GM12878 (cell line): ENCODE measurements at regions not wholly inside any gene's neighbourhood (a gene's known extent, or its start where the extent isn't known, plus 50 kb on each side); places are given as distances from the start of the nearest gene placed in this dataset.

Experiments used
- ATAC-seq: fragments of 200-7000 bp; cut with Tn5 transposase; 3 replicates; pipeline ENCODE4 v1.9.1; 2020; ENCODE audit warnings: mild to moderate bottlenecking, moderate library complexity
- BruUV-seq: library from RNA; stranded (reverse); fragments of 400-500 nt; replicated peaks from 2 replicates; lab custom pipeline; 2021; lab: Mats Ljungman, UMichigan
- CTCF ChIA-PET: fragments of 300-600 bp; sonication (Branson Sonifier 250); formaldehyde crosslinking; extraction: SDS; loops from one replicate; lab custom pipeline; 2021; ENCODE audit warnings: inconsistent platforms; lab: Yijun Ruan, JAX
- POLR2A ChIA-PET: fragments of 350-600 bp; formaldehyde crosslinking; extraction: SDS; loops from one replicate; lab custom pipeline; 2021; ENCODE audit warnings: inconsistent platforms; lab: Charles Lee
- RAD21 ChIA-PET: fragments of 300-600 bp; sonication (Branson Sonifier 250); formaldehyde crosslinking; loops from one replicate; lab custom pipeline; 2023; ENCODE audit warnings: antibody characterized with exemption; ENCODE audit not compliant: unreplicated experiment; lab: Charles Lee
- SMC1A ChIA-PET: fragments of 300-600 bp; sonication (Branson Sonifier 250); formaldehyde crosslinking; loops from one replicate; lab custom pipeline; 2023; ENCODE audit not compliant: unreplicated experiment, uncharacterized antibody; lab: Charles Lee
- DNase-seq: peaks from one replicate; pipeline ENCODE4 v3.0.0-alpha.2; 2011; ENCODE audit warnings: low read depth, low spot score
- FAIRE-seq: peaks from 3 replicates; lab custom pipeline; 2011; peaks lifted over from hg19 to GRCh38; lab: Jason Lieb, UNC
- H2AFZ ChIP-seq: 2 replicates; pipeline ENCODE4 v1.6.0; 2011; ENCODE audit warnings: low read depth, low read length, control low read depth; ENCODE audit not compliant: control insufficient read depth
- H3K27ac ChIP-seq: 2 replicates; pipeline ENCODE4 v1.5.1; 2011; ENCODE audit warnings: control low read depth; ENCODE audit not compliant: control insufficient read depth, insufficient read depth
- H3K27me3 ChIP-seq, 2 experiments: replicated peaks in 1 of 2; 2 replicates each; pipeline versions ENCODE4 v1.6.0 to v1.6.1; 2011; ENCODE audit warnings: low read length in 1 of 2; ENCODE audit not compliant: control insufficient read depth in 2 of 2, insufficient read depth in 2 of 2
- H3K36me3 ChIP-seq, 2 experiments: 2 replicates each; pipeline ENCODE4 v1.5.1; 2011; ENCODE audit warnings: low read length in 1 of 2; ENCODE audit not compliant: control insufficient read depth in 2 of 2, insufficient read depth in 2 of 2
- H3K4me1 ChIP-seq: 2 replicates; pipeline ENCODE4 v1.6.1; 2011; ENCODE audit warnings: mild to moderate bottlenecking, low read length, moderate library complexity, mixed read lengths; ENCODE audit not compliant: control insufficient read depth, insufficient read depth
- H3K4me2 ChIP-seq: 2 replicates; pipeline ENCODE4 v1.6.0; 2011; ENCODE audit warnings: control low read depth; ENCODE audit not compliant: control insufficient read depth, insufficient read depth
- H3K4me3 ChIP-seq: fragments of 200-600 bp; sonication (generic); 2 replicates; pipeline ENCODE4 v1.5.1; 2016
- H3K79me2 ChIP-seq: 2 replicates; pipeline ENCODE4 v1.6.0; 2011; ENCODE audit warnings: low read length; ENCODE audit not compliant: control insufficient read depth, insufficient read depth
- H3K9ac ChIP-seq: 2 replicates; pipeline ENCODE4 v1.8.0; 2011; ENCODE audit warnings: low read length, control low read depth, mixed read lengths; ENCODE audit not compliant: control insufficient read depth, insufficient read depth
- H3K9me3 ChIP-seq: replicated peaks from 3 replicates; pipeline ENCODE4 v1.5.1; 2011; ENCODE audit warnings: mild to moderate bottlenecking, low read length; ENCODE audit not compliant: control insufficient read depth, insufficient read depth
- H4K20me1 ChIP-seq: 2 replicates; pipeline ENCODE4 v1.6.0; 2011; ENCODE audit not compliant: control insufficient read depth, insufficient read depth
- BRCA1 ChIP-seq: IDR thresholded peaks from 2 replicates; pipeline ENCODE4 v1.6.1; 2011; ENCODE audit warnings: low read depth, low read length, improper control_type of control experiment
- CBFB ChIP-seq: IDR thresholded peaks from 2 replicates; pipeline ENCODE4 v1.6.1; 2016; ENCODE audit warnings: antibody characterized with exemption, low read depth
- CBX3 ChIP-seq: fragments of 200-600 bp; sonication (generic); IDR thresholded peaks from 2 replicates; pipeline ENCODE4 v1.6.1; 2016; ENCODE audit warnings: low read depth, borderline replicate concordance
- CBX5 ChIP-seq: sonication (generic); IDR thresholded peaks from 2 replicates; pipeline ENCODE4 v1.6.1; 2016; ENCODE audit warnings: low read depth, moderate library complexity, mild to moderate bottlenecking, inconsistent platforms
- CHD4 ChIP-seq: fragments of 200-600 bp; sonication (generic); IDR thresholded peaks from 2 replicates; pipeline ENCODE4 v1.6.1; 2016; ENCODE audit warnings: mild to moderate bottlenecking
- HDAC6 ChIP-seq: fragments of 200-600 bp; sonication (generic); IDR thresholded peaks from one replicate; pipeline ENCODE4 v1.8.0; 2017; ENCODE audit warnings: antibody characterized with exemption; ENCODE audit not compliant: unreplicated experiment
- JUND ChIP-seq: IDR thresholded peaks from 2 replicates; pipeline ENCODE4 v1.6.1; 2012; ENCODE audit warnings: low read depth, mild to moderate bottlenecking, low read length, improper control_type of control experiment, moderate library complexity
- KDM1A ChIP-seq: fragments of 200-600 bp; sonication (generic); IDR thresholded peaks from 2 replicates; pipeline ENCODE4 v1.6.1; 2016; ENCODE audit warnings: borderline replicate concordance
- MYB ChIP-seq: fragments of 150-350 bp; IDR thresholded peaks from 2 replicates; pipeline ENCODE4 v1.6.1; 2014; ENCODE audit warnings: mild to moderate bottlenecking, low read depth, low read length, borderline replicate concordance
- MYC ChIP-seq: IDR thresholded peaks from 2 replicates; pipeline ENCODE4 v1.6.1; 2011; ENCODE audit warnings: mild to moderate bottlenecking, low read length, moderate library complexity, inconsistent platforms; ENCODE audit not compliant: insufficient read depth, insufficient replicate concordance, insufficient read length, severe bottlenecking
- NRF1 ChIP-seq: conservative IDR thresholded peaks from 2 replicates; pipeline ENCODE4 v1.6.1; 2011; ENCODE audit warnings: mild to moderate bottlenecking, low read depth, low read length, improper control_type of control experiment
- POLR2A ChIP-seq: IDR thresholded peaks from 2 replicates; pipeline ENCODE4 v1.6.1; 2011; ENCODE audit warnings: low read depth, mild to moderate bottlenecking, low read length
- RAD21 ChIP-seq: IDR thresholded peaks from 2 replicates; pipeline ENCODE4 v1.6.1; 2011; ENCODE audit warnings: mild to moderate bottlenecking, low read depth, low read length, moderate library complexity; ENCODE audit not compliant: insufficient read depth
- SPI1 ChIP-seq: IDR thresholded peaks from 2 replicates; pipeline ENCODE4 v1.6.1; 2011; ENCODE audit warnings: low read depth, mild to moderate bottlenecking, low read length, moderate library complexity, borderline replicate concordance; ENCODE audit not compliant: insufficient read depth
- TAF1 ChIP-seq: IDR thresholded peaks from 2 replicates; pipeline ENCODE4 v1.6.1; 2011; ENCODE audit warnings: mild to moderate bottlenecking, low read depth, low read length, borderline replicate concordance
- TBL1XR1 ChIP-seq: IDR thresholded peaks from 2 replicates; pipeline ENCODE4 v1.6.1; 2012; ENCODE audit warnings: low read depth, low read length, improper control_type of control experiment
- WRNIP1 ChIP-seq: IDR thresholded peaks from 2 replicates; pipeline ENCODE4 v1.6.1; 2011; ENCODE audit warnings: low read depth, low read length, improper control_type of control experiment, borderline replicate concordance
- ZBTB4 ChIP-seq: fragments of 450-650 bp; formaldehyde crosslinking; IDR thresholded peaks from 2 replicates; pipeline ENCODE4 v1.4.0; 2022; ENCODE audit warnings: mild to moderate bottlenecking, moderate library complexity
- ZNF217 ChIP-seq: fragments of 450-650 bp; IDR thresholded peaks from 2 replicates; pipeline ENCODE4 v1.6.1; 2017; ENCODE audit warnings: antibody characterized with exemption, mild to moderate bottlenecking
- WGBS: methylation state at CpG from one replicate; pipeline ENCODE4 v1.1.6; 2016; ENCODE audit warnings: low lambda C conversion rate; ENCODE audit not compliant: insufficient replicate concordance, insufficient coverage; ENCODE audit errors: missing lambda C conversion rate; 5-methylcytosine and 5-hydroxymethylcytosine counted together
- in situ Hi-C: fragments of 300-500 bp; cut with MboI; formaldehyde crosslinking; loops from 9 replicates; pipeline ENCODE4 v1.14.3; 2018; ENCODE audit warnings: mixed read lengths
- intact Hi-C: fragments of 100-400 bp; cut with micrococcal nuclease; formaldehyde crosslinking; loops from one replicate; pipeline ENCODE4 v1.14.2; 2022; ENCODE audit not compliant: unreplicated experiment

- ChIA-PET RAD21 (no interaction called here), SMC1A (no interaction called here), POLR2A (no interaction called here), CTCF (no interaction called here)
- FAIRE-seq (no peak), DNase-seq (no peak), ATAC-seq (no peak)
- in situ Hi-C loops (no loop called here), intact Hi-C loops (no loop called here)
- H3K4me2 ChIP-seq, result no peak overlapping the region
- no peaks in the 10 kb centered on the region for H3K79me2 ChIP-seq
- no TSS peak for BruUV-seq
- H4K20me1 ChIP-seq, result no peaks in the 10 kb centered on the region
- no peak overlapping the region for H3K9ac ChIP-seq
- H3K4me3 ChIP-seq, result no peak overlapping the region
- no peak overlapping the region for H2AFZ ChIP-seq
- 65% methylated on average over 32 of the region's 32 CpGs for WGBS
- no peak for TF ChIP-seq CBX3
- no peak for TF ChIP-seq ZBTB4
- no peak for TF ChIP-seq TBL1XR1
- no peak for TF ChIP-seq TAF1
- no peak for TF ChIP-seq NRF1
- no peak for TF ChIP-seq SPI1
- TF ChIP-seq KDM1A, result no peak
- no peak for TF ChIP-seq POLR2A
- no peak for TF ChIP-seq RAD21
- TF ChIP-seq CBFB, result no peak
- TF ChIP-seq HDAC6, result no peak
- no peak for TF ChIP-seq MYC
- TF ChIP-seq CBX5, result no peak
- TF ChIP-seq CHD4, result no peak
- TF ChIP-seq WRNIP1, result no peak
- no peak for TF ChIP-seq ZNF217
- TF ChIP-seq BRCA1, result no peak
- no peak for TF ChIP-seq JUND
- TF ChIP-seq MYB, result no peak
- H3K36me3 ChIP-seq, result no peaks in the 10 kb centered on the region
- H3K27ac ChIP-seq, result no peak overlapping the region
- H3K9me3 ChIP-seq, result peaks cover 1% of the 10 kb centered on the region; the same call in 1 of the 3 replicates
- H3K4me1 ChIP-seq, result no peaks in the 10 kb centered on the region
- no peaks in the 10 kb centered on the region for H3K27me3 ChIP-seq
These were observed 78.9 kb upstream of the PPP2R3B start for GRCh38 chrX:465418-466215.
